ENCODE measurements at regions not wholly inside any gene's neighbourhood (a gene's known extent, or its start where the extent isn't known, plus 50 kb on each side); places are given as distances from the start of the nearest gene placed in this dataset.

- TF ChIP-seq POLR2A (IDR thresholded peaks at IDR 0.05; ENCODE audit: low read depth, low read length) = no peak
- TF ChIP-seq, protein P1, sequence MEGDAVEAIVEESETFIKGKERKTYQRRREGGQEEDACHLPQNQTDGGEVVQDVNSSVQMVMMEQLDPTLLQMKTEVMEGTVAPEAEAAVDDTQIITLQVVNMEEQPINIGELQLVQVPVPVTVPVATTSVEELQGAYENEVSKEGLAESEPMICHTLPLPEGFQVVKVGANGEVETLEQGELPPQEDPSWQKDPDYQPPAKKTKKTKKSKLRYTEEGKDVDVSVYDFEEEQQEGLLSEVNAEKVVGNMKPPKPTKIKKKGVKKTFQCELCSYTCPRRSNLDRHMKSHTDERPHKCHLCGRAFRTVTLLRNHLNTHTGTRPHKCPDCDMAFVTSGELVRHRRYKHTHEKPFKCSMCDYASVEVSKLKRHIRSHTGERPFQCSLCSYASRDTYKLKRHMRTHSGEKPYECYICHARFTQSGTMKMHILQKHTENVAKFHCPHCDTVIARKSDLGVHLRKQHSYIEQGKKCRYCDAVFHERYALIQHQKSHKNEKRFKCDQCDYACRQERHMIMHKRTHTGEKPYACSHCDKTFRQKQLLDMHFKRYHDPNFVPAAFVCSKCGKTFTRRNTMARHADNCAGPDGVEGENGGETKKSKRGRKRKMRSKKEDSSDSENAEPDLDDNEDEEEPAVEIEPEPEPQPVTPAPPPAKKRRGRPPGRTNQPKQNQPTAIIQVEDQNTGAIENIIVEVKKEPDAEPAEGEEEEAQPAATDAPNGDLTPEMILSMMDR (IDR thresholded peaks at IDR 0.05; ENCODE audit: extremely low read depth in 1 of 2, insufficient read depth in 1 of 2, low read depth in 1 of 2, low read length in 2 of 2) = no peak
Observed at GRCh38 chr4:54607521-54607920, 50.2 kb upstream of the KIT start.
